Hepatocyte (in vitro differentiated cells): ENCODE measurements at regions not wholly inside any gene's neighbourhood (a gene's known extent, or its start where the extent isn't known, plus 50 kb on each side); places are given as distances from the start of the nearest gene placed in this dataset.

ENCODE experiments used
- EZH2 ChIP-seq: fragments of 200-600 bp; sonication (generic); IDR thresholded peaks from 2 replicates; pipeline ENCODE4 v1.6.1; 2016; ENCODE audit warnings: antibody characterized with exemption, mild to moderate bottlenecking, borderline replicate concordance
- EZH2phosphoT487 ChIP-seq: fragments of 200-600 bp; sonication (generic); IDR thresholded peaks from one replicate; pipeline ENCODE4 v1.6.1; 2018; ENCODE audit warnings: antibody characterized with exemption, mild to moderate bottlenecking, low read depth, moderate library complexity; ENCODE audit not compliant: unreplicated experiment, severe bottlenecking
- TF ChIP-seq, protein P1 (sequence below): fragments of 200-600 bp; sonication (generic); IDR thresholded peaks from 2 replicates; pipeline ENCODE4 v1.5.1; 2016; ENCODE audit warnings: antibody characterized with exemption, mild to moderate bottlenecking; ENCODE audit not compliant: poor library complexity

DNA sequence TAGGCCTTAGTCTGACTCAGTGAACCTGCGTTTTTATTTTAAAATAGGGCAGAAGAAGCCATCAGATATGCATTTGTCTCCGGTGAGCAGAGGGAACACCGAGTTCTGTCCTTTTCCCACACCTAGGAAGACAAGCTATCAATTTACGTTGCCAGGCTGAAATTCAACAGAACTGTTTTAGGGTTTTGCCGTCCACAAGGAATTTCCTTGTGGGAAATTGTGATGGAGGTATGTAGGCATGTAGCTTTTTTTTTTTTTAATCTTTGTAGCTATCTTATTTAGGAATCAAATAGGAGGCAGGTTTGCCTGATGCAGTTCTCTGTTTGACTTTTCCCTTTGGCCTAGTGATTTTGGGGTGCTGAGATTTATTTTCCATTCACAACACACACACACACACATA is 62.0 kb upstream of the ASAP2 start:
- TF ChIP-seq EZH2 (no peak), EZH2phosphoT487 (no peak)
- TF ChIP-seq, protein P1, sequence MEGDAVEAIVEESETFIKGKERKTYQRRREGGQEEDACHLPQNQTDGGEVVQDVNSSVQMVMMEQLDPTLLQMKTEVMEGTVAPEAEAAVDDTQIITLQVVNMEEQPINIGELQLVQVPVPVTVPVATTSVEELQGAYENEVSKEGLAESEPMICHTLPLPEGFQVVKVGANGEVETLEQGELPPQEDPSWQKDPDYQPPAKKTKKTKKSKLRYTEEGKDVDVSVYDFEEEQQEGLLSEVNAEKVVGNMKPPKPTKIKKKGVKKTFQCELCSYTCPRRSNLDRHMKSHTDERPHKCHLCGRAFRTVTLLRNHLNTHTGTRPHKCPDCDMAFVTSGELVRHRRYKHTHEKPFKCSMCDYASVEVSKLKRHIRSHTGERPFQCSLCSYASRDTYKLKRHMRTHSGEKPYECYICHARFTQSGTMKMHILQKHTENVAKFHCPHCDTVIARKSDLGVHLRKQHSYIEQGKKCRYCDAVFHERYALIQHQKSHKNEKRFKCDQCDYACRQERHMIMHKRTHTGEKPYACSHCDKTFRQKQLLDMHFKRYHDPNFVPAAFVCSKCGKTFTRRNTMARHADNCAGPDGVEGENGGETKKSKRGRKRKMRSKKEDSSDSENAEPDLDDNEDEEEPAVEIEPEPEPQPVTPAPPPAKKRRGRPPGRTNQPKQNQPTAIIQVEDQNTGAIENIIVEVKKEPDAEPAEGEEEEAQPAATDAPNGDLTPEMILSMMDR = no peak
